ENCODE measurements at regions not wholly inside any gene's neighbourhood (a gene's known extent, or its start where the extent isn't known, plus 50 kb on each side); places are given as distances from the start of the nearest gene placed in this dataset.

DNA sequence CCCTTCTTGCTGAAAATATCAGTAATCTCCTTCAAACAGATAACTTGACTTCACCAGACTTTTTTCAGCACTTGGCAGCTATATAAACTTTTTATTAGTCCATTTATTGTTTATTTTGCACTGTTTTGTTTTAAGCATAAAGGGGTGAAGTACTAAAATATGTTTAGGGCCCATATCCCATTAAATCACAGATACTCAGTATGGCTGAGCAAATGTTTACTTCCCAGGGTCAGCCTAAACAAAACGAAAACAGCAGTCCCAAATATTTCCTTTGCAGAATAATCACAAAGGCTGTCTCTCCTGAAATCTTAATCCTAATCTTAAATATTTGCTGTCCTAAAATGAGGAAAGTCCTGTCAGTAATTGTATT lies 649.6 kb downstream of the TNS3 start:
- peak; percentile 15 for DNase-seq (ENCODE audit: low read depth)
- no peak overlapping the region for H3K4me3 ChIP-seq (ENCODE audit: low read depth, low read length)
- TF ChIP-seq, protein P1, sequence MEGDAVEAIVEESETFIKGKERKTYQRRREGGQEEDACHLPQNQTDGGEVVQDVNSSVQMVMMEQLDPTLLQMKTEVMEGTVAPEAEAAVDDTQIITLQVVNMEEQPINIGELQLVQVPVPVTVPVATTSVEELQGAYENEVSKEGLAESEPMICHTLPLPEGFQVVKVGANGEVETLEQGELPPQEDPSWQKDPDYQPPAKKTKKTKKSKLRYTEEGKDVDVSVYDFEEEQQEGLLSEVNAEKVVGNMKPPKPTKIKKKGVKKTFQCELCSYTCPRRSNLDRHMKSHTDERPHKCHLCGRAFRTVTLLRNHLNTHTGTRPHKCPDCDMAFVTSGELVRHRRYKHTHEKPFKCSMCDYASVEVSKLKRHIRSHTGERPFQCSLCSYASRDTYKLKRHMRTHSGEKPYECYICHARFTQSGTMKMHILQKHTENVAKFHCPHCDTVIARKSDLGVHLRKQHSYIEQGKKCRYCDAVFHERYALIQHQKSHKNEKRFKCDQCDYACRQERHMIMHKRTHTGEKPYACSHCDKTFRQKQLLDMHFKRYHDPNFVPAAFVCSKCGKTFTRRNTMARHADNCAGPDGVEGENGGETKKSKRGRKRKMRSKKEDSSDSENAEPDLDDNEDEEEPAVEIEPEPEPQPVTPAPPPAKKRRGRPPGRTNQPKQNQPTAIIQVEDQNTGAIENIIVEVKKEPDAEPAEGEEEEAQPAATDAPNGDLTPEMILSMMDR (conservative IDR thresholded peaks at IDR 0.05; ENCODE audit: low read depth, low read length): no peak

GRCh38 chr7:46930366-46930765 lies 651.5 kb downstream of the TNS3 start:
- TF ChIP-seq, protein P1 (conservative IDR thresholded peaks at IDR 0.05; ENCODE audit: low read depth, low read length): no peak
- DNase-seq (ENCODE audit: low read depth): peak; percentile 97
- H3K4me3 ChIP-seq (ENCODE audit: low read depth, low read length): no peak overlapping the region

- TF ChIP-seq, protein P1 (conservative IDR thresholded peaks at IDR 0.05; ENCODE audit: low read depth, low read length): no peak
- no peak for DNase-seq (ENCODE audit: low read depth)
- no peak overlapping the region for H3K4me3 ChIP-seq (ENCODE audit: low read depth, low read length)
Measured at GRCh38 chr7:46929359-46929758, 652.6 kb downstream of the TNS3 start.

GRCh38 chr7:46928719-46929118 lies 653.2 kb downstream of the TNS3 start:
- H3K4me3 ChIP-seq (ENCODE audit: low read depth, low read length): no peak overlapping the region
- no peak for DNase-seq (ENCODE audit: low read depth)
- TF ChIP-seq, protein P1 (conservative IDR thresholded peaks at IDR 0.05; ENCODE audit: low read depth, low read length): no peak

- no peak for DNase-seq (ENCODE audit: low read depth)
- TF ChIP-seq, protein P1 (conservative IDR thresholded peaks at IDR 0.05; ENCODE audit: low read depth, low read length): no peak
- no peak overlapping the region for H3K4me3 ChIP-seq (ENCODE audit: low read depth, low read length)
Measured at GRCh38 chr7:46927131-46927810, 654.6 kb downstream of the TNS3 start.

DNA sequence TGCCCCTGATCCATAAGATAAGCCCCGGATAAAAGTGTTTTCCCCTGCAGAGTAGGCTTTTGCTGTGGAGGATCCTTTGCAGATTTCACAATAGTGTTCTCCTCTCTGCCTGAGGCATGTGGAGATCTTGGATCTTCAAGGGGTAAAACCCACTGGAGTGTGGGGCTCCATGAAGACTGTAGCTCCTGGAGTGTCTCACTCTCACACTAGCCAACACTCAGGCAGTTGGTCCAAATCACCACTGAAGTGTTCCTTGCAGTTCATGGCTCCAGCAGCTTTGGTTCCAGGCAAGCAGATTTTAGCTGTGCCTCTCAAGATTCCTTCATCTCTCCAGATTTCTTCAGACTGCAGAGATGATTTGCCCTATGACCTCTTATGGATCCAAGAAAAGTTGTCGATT lies 665.3 kb downstream of the TNS3 start:
- TF ChIP-seq, protein P1 (conservative IDR thresholded peaks at IDR 0.05; ENCODE audit: low read depth, low read length): no peak
- no peak overlapping the region for H3K4me3 ChIP-seq (ENCODE audit: low read depth, low read length)
- DNase-seq (ENCODE audit: low read depth): no peak

DNA sequence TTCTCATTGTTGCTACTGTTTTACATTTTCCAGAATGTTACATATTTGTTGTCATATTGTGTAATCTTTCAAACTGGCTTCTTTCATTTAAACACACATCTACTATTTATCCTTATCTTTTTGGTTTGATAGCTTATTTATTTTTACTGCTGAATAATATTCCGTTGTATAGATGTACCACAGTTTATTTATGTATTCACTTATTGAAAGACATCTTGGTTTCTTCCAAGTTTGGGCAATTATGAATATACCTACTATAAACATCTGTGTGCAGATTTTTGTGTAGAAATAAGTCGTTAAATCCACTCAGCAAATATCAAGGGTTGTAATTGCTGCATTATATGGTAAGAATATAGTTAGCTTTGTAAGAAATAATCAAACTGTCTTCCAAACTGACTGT lies 669.2 kb downstream of the TNS3 start:
- H3K4me3 ChIP-seq (ENCODE audit: low read depth, low read length): no peak overlapping the region
- TF ChIP-seq, protein P1 (conservative IDR thresholded peaks at IDR 0.05; ENCODE audit: low read depth, low read length): no peak

More for the DNA sequence above, 669.2 kb downstream of the TNS3 start:
- no peak for DNase-seq (ENCODE audit: low read depth)
